ENCODE measurements at regions not wholly inside any gene's neighbourhood (a gene's known extent, or its start where the extent isn't known, plus 50 kb on each side); places are given as distances from the start of the nearest gene placed in this dataset.

- TF ChIP-seq CTCF (conservative IDR thresholded peaks at IDR 0.05 in 1 of 2, IDR thresholded peaks at IDR 0.05 in 1 of 2; ENCODE audit: low read depth in 1 of 2, low read length in 2 of 2) = no peak
- TF ChIP-seq EZH2 (IDR thresholded peaks at IDR 0.05; ENCODE audit: low read length, missing control alignments) = no peak
Observed at GRCh38 chr4:27214010-27214409, 353.4 kb downstream of the STIM2 start.

Measured in fibroblast of lung (primary cell).